ENCODE measurements at regions not wholly inside any gene's neighbourhood (a gene's known extent, or its start where the extent isn't known, plus 50 kb on each side); places are given as distances from the start of the nearest gene placed in this dataset.

DNA sequence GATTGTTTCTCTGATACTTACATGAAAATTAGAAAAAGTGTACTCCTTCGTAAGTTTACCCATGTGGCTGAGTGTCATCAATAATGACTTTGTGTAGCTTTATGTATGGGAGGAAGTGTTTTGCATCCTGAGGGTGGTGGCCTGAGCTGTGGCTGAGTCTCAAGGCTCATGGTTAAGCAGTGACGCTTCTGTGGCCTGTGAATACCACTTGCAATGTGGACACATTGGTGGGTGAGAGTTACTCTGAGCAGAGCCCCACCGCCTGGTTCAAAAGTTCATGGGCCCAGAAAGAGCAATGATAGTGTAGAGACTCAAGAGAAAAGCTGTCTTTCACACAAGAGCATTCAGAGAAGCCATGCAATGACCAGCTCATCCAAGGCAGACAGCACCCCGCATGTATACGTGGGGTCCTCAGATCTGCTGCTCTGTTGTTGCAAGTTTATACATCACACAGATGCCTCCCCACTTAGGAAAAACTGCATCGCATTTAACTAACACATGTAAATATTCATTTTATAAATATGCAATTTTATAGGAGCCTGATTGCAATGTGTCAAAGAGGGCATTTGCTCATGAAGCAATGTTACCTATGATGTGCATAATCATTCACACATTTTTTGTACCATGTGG is 55.1 kb upstream of the FRMD6 start:
- Histone ChIP-seq H3K27ac (ENCODE audit: low read depth in 2 of 2, low read length in 1 of 2) (peak overlapping the region; percentile 40 to 89; a peak in 3 of 4 replicates), H3K79me2 (ENCODE audit: insufficient read depth) (no peaks in the 10 kb centered on the region; the same call in 1 of the 2 replicates), H3K4me1 (ENCODE audit: control insufficient read depth in 1 of 2, insufficient read depth in 2 of 2, low read depth in 1 of 2, low read length in 1 of 2) (peaks cover 2 to 49% of the 10 kb centered on the region in 2 experiments), H3K9me2 (no peaks in the 10 kb centered on the region), H4K20me1 (ENCODE audit: insufficient read depth) (no peaks in the 10 kb centered on the region), H3K9me3 (no peaks in the 10 kb centered on the region), H3K4me2 (no peak overlapping the region), H3K27me3 (ENCODE audit: insufficient read depth) (no peaks in the 10 kb centered on the region), H3K9ac (no peak overlapping the region; the same call in 1 of the 2 replicates), H2AFZ (ENCODE audit: low read depth) (no peak overlapping the region), H3K4me3 (ENCODE audit: low read depth in 2 of 2, low read length in 1 of 2) (no peak overlapping the region), H3K36me3 (replicated peaks in 1 of 2; ENCODE audit: control insufficient read depth in 1 of 2, insufficient read depth in 2 of 2, low read length in 1 of 2) (no peaks in the 10 kb centered on the region), H3F3A (replicated peaks; ENCODE audit: insufficient read depth) (peaks cover 44% of the 10 kb centered on the region)
- ChIA-PET POLR2A (interaction anchor here (0.6 kb wide), 1 partner anchor 46 kb away, joined by 3 read pairs; no protein-coding TSS in a partner anchor), CTCF (interaction anchor here (0.9 to 1.4 kb wide), 4 partner anchors 12 to 23 kb away, joined by 3 read pairs; no protein-coding TSS in a partner anchor)
- TF ChIP-seq USF2 (IDR thresholded peaks at IDR 0.05; ENCODE audit: borderline replicate concordance, low read depth, low read length) (no peak), MEF2A (IDR thresholded peaks at IDR 0.05; ENCODE audit: borderline replicate concordance, low read depth) (no peak), CHD2 (IDR thresholded peaks at IDR 0.05; ENCODE audit: low read length, partially characterized antibody) (no peak), RCOR1 (IDR thresholded peaks at IDR 0.05; ENCODE audit: low read length) (no peak), NFIC (IDR thresholded peaks at IDR 0.05; ENCODE audit: borderline replicate concordance) (no peak), GABPA (IDR thresholded peaks at IDR 0.05; ENCODE audit: low read depth) (no peak), RFX5 (IDR thresholded peaks at IDR 0.05; ENCODE audit: low read length) (no peak), TCF12 (IDR thresholded peaks at IDR 0.05) (no peak), SIN3A (IDR thresholded peaks at IDR 0.05; ENCODE audit: borderline replicate concordance, low read depth, low read length) (no peak), ELF1 (IDR thresholded peaks at IDR 0.05) (no peak), TEAD4 (IDR thresholded peaks at IDR 0.05; ENCODE audit: borderline replicate concordance, insufficient read depth) (no peak), GATA2 (CRISPR knock-in tag; IDR thresholded peaks at IDR 0.05) (no peak), POLR2AphosphoS5 (IDR thresholded peaks at IDR 0.05; ENCODE audit: low read depth, low read length) (no peak), RAD21 (IDR thresholded peaks at IDR 0.05; ENCODE audit: low read length) (no peak), TAF1 (IDR thresholded peaks at IDR 0.05; ENCODE audit: borderline replicate concordance, low read depth, low read length) (no peak), FOSL2 (IDR thresholded peaks at IDR 0.05; ENCODE audit: borderline replicate concordance, low read depth) (no peak)
- TF ChIP-seq, protein P1, sequence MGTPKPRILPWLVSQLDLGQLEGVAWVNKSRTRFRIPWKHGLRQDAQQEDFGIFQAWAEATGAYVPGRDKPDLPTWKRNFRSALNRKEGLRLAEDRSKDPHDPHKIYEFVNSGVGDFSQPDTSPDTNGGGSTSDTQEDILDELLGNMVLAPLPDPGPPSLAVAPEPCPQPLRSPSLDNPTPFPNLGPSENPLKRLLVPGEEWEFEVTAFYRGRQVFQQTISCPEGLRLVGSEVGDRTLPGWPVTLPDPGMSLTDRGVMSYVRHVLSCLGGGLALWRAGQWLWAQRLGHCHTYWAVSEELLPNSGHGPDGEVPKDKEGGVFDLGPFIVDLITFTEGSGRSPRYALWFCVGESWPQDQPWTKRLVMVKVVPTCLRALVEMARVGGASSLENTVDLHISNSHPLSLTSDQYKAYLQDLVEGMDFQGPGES (IDR thresholded peaks at IDR 0.05; ENCODE audit: low read depth, low read length): no peak
- TF ChIP-seq, protein P2, sequence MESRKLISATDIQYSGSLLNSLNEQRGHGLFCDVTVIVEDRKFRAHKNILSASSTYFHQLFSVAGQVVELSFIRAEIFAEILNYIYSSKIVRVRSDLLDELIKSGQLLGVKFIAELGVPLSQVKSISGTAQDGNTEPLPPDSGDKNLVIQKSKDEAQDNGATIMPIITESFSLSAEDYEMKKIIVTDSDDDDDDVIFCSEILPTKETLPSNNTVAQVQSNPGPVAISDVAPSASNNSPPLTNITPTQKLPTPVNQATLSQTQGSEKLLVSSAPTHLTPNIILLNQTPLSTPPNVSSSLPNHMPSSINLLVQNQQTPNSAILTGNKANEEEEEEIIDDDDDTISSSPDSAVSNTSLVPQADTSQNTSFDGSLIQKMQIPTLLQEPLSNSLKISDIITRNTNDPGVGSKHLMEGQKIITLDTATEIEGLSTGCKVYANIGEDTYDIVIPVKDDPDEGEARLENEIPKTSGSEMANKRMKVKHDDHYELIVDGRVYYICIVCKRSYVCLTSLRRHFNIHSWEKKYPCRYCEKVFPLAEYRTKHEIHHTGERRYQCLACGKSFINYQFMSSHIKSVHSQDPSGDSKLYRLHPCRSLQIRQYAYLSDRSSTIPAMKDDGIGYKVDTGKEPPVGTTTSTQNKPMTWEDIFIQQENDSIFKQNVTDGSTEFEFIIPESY (IDR thresholded peaks at IDR 0.05; ENCODE audit: borderline replicate concordance, low read depth): no peak
- TF ChIP-seq, protein P3, sequence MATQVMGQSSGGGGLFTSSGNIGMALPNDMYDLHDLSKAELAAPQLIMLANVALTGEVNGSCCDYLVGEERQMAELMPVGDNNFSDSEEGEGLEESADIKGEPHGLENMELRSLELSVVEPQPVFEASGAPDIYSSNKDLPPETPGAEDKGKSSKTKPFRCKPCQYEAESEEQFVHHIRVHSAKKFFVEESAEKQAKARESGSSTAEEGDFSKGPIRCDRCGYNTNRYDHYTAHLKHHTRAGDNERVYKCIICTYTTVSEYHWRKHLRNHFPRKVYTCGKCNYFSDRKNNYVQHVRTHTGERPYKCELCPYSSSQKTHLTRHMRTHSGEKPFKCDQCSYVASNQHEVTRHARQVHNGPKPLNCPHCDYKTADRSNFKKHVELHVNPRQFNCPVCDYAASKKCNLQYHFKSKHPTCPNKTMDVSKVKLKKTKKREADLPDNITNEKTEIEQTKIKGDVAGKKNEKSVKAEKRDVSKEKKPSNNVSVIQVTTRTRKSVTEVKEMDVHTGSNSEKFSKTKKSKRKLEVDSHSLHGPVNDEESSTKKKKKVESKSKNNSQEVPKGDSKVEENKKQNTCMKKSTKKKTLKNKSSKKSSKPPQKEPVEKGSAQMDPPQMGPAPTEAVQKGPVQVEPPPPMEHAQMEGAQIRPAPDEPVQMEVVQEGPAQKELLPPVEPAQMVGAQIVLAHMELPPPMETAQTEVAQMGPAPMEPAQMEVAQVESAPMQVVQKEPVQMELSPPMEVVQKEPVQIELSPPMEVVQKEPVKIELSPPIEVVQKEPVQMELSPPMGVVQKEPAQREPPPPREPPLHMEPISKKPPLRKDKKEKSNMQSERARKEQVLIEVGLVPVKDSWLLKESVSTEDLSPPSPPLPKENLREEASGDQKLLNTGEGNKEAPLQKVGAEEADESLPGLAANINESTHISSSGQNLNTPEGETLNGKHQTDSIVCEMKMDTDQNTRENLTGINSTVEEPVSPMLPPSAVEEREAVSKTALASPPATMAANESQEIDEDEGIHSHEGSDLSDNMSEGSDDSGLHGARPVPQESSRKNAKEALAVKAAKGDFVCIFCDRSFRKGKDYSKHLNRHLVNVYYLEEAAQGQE (IDR thresholded peaks at IDR 0.05; ENCODE audit: low read depth, low read length): no peak
- 94% methylated on average over 6 of the region's 6 CpGs for WGBS (ENCODE audit: low lambda C conversion rate)
- DNase-seq: no peak

Data from SK-N-SH (cell line).